HG02938 (cell line): ENCODE measurements at regions not wholly inside any gene's neighbourhood (a gene's known extent, or its start where the extent isn't known, plus 50 kb on each side); places are given as distances from the start of the nearest gene placed in this dataset.

Experiments
- ATAC-seq: cut with Tn5 transposase; IDR thresholded peaks from one replicate; pipeline ENCODE4 v1.9.1; 2021; ENCODE audit warnings: mild to moderate bottlenecking, moderate library complexity; ENCODE audit not compliant: unreplicated experiment

GRCh38 chrX:98516120-98516519 is 1632.4 kb downstream of the RPA4 start:
- no peak for ATAC-seq

GRCh38 chrX:98523026-98523425 is 1639.3 kb downstream of the RPA4 start:
- no peak for ATAC-seq

GRCh38 chrX:98523521-98523920 is 1639.8 kb downstream of the RPA4 start:
- no peak for ATAC-seq

GRCh38 chrX:98548519-98548918 is 1664.8 kb downstream of the RPA4 start:
- no peak for ATAC-seq

- ATAC-seq: no peak
Observed at GRCh38 chrX:98568795-98569194, 1685.1 kb downstream of the RPA4 start.

- no peak for ATAC-seq
Observed at GRCh38 chrX:98605941-98606340, 1722.2 kb downstream of the RPA4 start.

- no peak for ATAC-seq
Observed at GRCh38 chrX:98607739-98608138, 1724.0 kb downstream of the RPA4 start.

- no peak for ATAC-seq
Observed at GRCh38 chrX:98627645-98628044, 1743.9 kb downstream of the RPA4 start.

- no peak for ATAC-seq
Observed at GRCh38 chrX:98637451-98637850, 1753.7 kb downstream of the RPA4 start.

GRCh38 chrX:98646351-98646750 is 1762.6 kb downstream of the RPA4 start:
- no peak for ATAC-seq

- ATAC-seq: no peak
Observed at GRCh38 chrX:98654565-98654964, 1755.5 kb downstream of the PCDH19 start.
